ENCODE measurements at regions not wholly inside any gene's neighbourhood (a gene's known extent, or its start where the extent isn't known, plus 50 kb on each side); places are given as distances from the start of the nearest gene placed in this dataset.

- Histone ChIP-seq H3K27me3 (ENCODE audit: control insufficient read depth, insufficient read depth, low read length) (no peaks in the 10 kb centered on the region), H3K36me3 (ENCODE audit: control insufficient read depth, insufficient read depth, low read length) (no peaks in the 10 kb centered on the region), H3K9ac (ENCODE audit: low read length) (no peak overlapping the region), H3K4me3 (ENCODE audit: low read length) (no peak overlapping the region), H3K27ac (ENCODE audit: low read depth, low read length) (no peak overlapping the region), H3K4me1 (ENCODE audit: control insufficient read depth, insufficient read depth, low read length) (no peaks in the 10 kb centered on the region)
Measured at GRCh38 chr17:70773258-70773657, 603.9 kb downstream of the KCNJ2 start.

GRCh38 chr17:70774339-70775117, 605.2 kb downstream of the KCNJ2 start:
- Histone ChIP-seq H3K27me3 (ENCODE audit: control insufficient read depth, insufficient read depth, low read length) (no peaks in the 10 kb centered on the region), H3K4me3 (ENCODE audit: low read length) (no peak overlapping the region), H3K4me1 (ENCODE audit: control insufficient read depth, insufficient read depth, low read length) (no peaks in the 10 kb centered on the region), H3K36me3 (ENCODE audit: control insufficient read depth, insufficient read depth, low read length) (no peaks in the 10 kb centered on the region), H3K9ac (ENCODE audit: low read length) (no peak overlapping the region), H3K27ac (ENCODE audit: low read depth, low read length) (no peak overlapping the region)

DNA sequence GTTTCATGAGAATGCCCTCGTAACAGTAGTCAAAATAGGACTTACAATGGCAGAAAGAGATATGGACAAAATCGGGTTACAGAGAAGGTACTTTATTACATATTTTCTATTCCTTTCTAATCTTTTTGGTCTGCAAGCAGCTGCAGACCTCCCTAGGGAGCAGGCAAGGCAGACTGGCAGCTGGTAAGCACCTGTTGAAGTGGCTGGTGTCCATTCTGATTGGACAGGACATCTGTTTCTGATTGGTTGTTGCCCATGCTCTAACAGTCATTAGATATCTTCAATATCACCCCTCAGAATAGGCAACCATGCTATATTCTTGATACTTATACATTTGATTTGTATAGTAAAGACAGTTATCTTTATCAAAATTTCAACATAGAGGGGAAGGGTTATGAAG, 606.3 kb downstream of the KCNJ2 start:
- Histone ChIP-seq H3K27ac (ENCODE audit: low read depth, low read length) (no peak overlapping the region), H3K4me3 (ENCODE audit: low read length) (no peak overlapping the region), H3K9ac (ENCODE audit: low read length) (no peak overlapping the region), H3K36me3 (ENCODE audit: control insufficient read depth, insufficient read depth, low read length) (no peaks in the 10 kb centered on the region), H3K27me3 (ENCODE audit: control insufficient read depth, insufficient read depth, low read length) (no peaks in the 10 kb centered on the region), H3K4me1 (ENCODE audit: control insufficient read depth, insufficient read depth, low read length) (no peaks in the 10 kb centered on the region)

DNA sequence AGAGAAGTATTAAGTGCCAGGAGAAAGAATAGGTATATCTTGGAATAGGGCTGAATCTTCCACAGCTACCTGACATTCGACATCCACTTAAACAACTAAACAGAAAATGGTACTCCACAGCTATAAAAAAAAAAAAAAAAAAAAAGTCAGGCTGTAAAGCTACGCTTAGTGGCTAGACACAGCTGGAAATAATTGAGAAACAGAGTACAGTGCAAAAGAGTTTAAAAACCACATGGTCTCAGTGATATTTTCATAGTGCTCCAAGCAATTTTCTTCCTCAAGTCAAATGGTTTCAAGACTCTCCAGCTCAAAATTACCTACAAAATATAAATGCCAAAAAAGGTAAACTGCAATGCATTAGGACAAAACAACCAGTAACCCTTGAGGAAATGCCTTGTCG, 607.1 kb downstream of the KCNJ2 start:
- Histone ChIP-seq H3K36me3 (ENCODE audit: control insufficient read depth, insufficient read depth, low read length) (no peaks in the 10 kb centered on the region), H3K27me3 (ENCODE audit: control insufficient read depth, insufficient read depth, low read length) (no peaks in the 10 kb centered on the region), H3K27ac (ENCODE audit: low read depth, low read length) (no peak overlapping the region), H3K9ac (ENCODE audit: low read length) (no peak overlapping the region), H3K4me3 (ENCODE audit: low read length) (no peak overlapping the region), H3K4me1 (ENCODE audit: control insufficient read depth, insufficient read depth, low read length) (no peaks in the 10 kb centered on the region)

- Histone ChIP-seq H3K4me1 (ENCODE audit: control insufficient read depth, insufficient read depth, low read length) (no peaks in the 10 kb centered on the region), H3K27ac (ENCODE audit: low read depth, low read length) (no peak overlapping the region), H3K27me3 (ENCODE audit: control insufficient read depth, insufficient read depth, low read length) (no peaks in the 10 kb centered on the region), H3K4me3 (ENCODE audit: low read length) (no peak overlapping the region), H3K36me3 (ENCODE audit: control insufficient read depth, insufficient read depth, low read length) (no peaks in the 10 kb centered on the region), H3K9ac (ENCODE audit: low read length) (no peak overlapping the region)
Measured at GRCh38 chr17:70780031-70780430, 610.7 kb downstream of the KCNJ2 start.

- Histone ChIP-seq H3K4me1 (ENCODE audit: control insufficient read depth, insufficient read depth, low read length) (no peaks in the 10 kb centered on the region), H3K4me3 (ENCODE audit: low read length) (no peak overlapping the region), H3K27me3 (ENCODE audit: control insufficient read depth, insufficient read depth, low read length) (no peaks in the 10 kb centered on the region), H3K27ac (ENCODE audit: low read depth, low read length) (no peak overlapping the region), H3K9ac (ENCODE audit: low read length) (no peak overlapping the region), H3K36me3 (ENCODE audit: control insufficient read depth, insufficient read depth, low read length) (no peaks in the 10 kb centered on the region)
Measured at GRCh38 chr17:70786081-70786480, 616.7 kb downstream of the KCNJ2 start.

DNA sequence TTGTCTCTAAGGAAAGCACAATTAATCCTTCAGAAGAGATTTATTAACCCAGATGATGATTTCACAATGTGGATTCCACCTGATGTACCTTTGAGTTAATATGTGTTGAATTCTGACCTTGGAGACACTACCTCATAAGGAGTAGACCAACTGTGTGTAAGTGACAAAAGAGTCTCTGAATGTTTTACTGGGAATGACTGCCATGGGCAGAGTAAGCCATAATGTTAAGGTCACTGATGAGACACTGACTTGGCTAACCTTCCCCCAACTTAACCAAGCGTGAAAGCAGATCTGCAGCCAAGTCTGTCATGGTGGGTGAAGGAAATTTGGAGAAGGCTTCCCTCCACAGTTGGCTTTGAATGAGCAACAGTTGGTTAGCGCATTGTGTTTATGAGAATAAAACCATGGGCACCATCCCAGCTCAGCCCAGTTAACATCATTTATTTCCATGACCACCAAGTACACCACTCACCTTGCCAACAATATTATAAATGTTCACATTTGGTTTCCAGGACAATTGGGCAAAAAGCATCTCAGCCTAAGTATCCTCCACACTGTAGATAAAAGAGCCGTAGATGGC, 618.5 kb downstream of the KCNJ2 start:
- Histone ChIP-seq H3K4me3 (ENCODE audit: low read length) (no peak overlapping the region), H3K4me1 (ENCODE audit: control insufficient read depth, insufficient read depth, low read length) (no peaks in the 10 kb centered on the region), H3K27me3 (ENCODE audit: control insufficient read depth, insufficient read depth, low read length) (no peaks in the 10 kb centered on the region), H3K9ac (ENCODE audit: low read length) (no peak overlapping the region), H3K36me3 (ENCODE audit: control insufficient read depth, insufficient read depth, low read length) (no peaks in the 10 kb centered on the region), H3K27ac (ENCODE audit: low read depth, low read length) (no peak overlapping the region)

DNA sequence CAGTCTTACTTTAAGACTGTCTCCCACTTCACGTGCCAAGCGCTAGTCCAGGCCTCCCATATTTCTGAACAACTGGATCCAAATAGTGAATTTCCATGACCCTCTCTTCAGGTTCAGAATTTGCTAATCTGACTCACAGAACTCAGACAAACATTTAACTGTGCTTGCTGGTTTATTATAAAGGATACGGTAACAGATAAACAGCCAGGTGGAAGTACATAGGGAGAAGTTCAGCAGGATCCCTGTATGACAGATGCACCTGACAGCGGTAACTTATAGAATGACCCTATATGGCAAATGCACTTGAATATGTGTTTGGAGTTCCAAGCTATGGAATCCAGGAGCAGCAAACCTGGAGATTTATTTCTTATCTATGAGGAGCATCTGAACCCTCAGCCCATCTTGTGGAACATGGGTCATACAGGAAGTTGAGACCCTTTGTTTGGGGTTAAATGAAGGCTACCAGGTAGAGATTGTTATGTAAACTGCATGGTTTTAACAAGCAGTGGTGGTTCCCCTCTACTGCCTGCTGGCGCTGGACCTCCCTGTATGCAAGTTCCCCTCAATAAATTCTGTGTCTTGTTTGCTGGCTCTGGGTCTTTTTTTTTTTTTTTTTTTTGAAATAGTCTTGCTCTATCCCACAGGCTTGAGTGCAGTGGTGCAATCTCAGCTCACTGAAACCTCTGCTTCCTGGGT, 622.6 kb downstream of the KCNJ2 start:
- Histone ChIP-seq H3K27me3 (ENCODE audit: control insufficient read depth, insufficient read depth, low read length) (no peaks in the 10 kb centered on the region), H3K4me1 (ENCODE audit: control insufficient read depth, insufficient read depth, low read length) (no peaks in the 10 kb centered on the region), H3K27ac (ENCODE audit: low read depth, low read length) (no peak overlapping the region), H3K9ac (ENCODE audit: low read length) (no peak overlapping the region), H3K4me3 (ENCODE audit: low read length) (no peak overlapping the region), H3K36me3 (ENCODE audit: control insufficient read depth, insufficient read depth, low read length) (no peaks in the 10 kb centered on the region)

DNA sequence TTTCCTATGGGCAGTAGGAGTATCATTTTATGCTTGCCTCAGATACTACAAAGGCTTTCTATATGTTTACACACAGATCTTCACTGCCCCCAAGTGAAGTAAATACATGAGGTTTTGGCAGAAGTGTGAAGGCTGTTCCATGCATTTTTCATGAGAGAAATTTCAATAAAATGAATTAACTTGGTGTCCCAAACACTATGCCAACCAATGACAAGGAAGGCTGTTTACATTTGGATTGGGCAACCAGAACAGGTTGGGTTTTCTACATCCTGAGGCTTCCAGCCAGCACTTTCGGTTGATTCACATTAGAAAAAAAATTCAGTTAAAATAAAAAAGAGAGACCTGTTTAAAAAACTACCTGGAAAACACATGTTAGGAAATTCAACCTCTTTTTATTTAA, 625.4 kb downstream of the KCNJ2 start:
- no peak overlapping the region for H3K9ac ChIP-seq (ENCODE audit: low read length)
- no peaks in the 10 kb centered on the region for H3K4me1 ChIP-seq (ENCODE audit: control insufficient read depth, insufficient read depth, low read length)
- H3K36me3 ChIP-seq (ENCODE audit: control insufficient read depth, insufficient read depth, low read length): no peaks in the 10 kb centered on the region
- no peaks in the 10 kb centered on the region for H3K27me3 ChIP-seq (ENCODE audit: control insufficient read depth, insufficient read depth, low read length)
- H3K27ac ChIP-seq (ENCODE audit: low read depth, low read length): no peak overlapping the region
- no peak overlapping the region for H3K4me3 ChIP-seq (ENCODE audit: low read length)

GRCh38 chr17:70795620-70796019, 626.3 kb downstream of the KCNJ2 start:
- H3K4me1 ChIP-seq (ENCODE audit: control insufficient read depth, insufficient read depth, low read length): no peaks in the 10 kb centered on the region
- H3K4me3 ChIP-seq (ENCODE audit: low read length): no peak overlapping the region
- no peak overlapping the region for H3K9ac ChIP-seq (ENCODE audit: low read length)
- no peaks in the 10 kb centered on the region for H3K36me3 ChIP-seq (ENCODE audit: control insufficient read depth, insufficient read depth, low read length)
- no peak overlapping the region for H3K27ac ChIP-seq (ENCODE audit: low read depth, low read length)
- no peaks in the 10 kb centered on the region for H3K27me3 ChIP-seq (ENCODE audit: control insufficient read depth, insufficient read depth, low read length)

- Histone ChIP-seq H3K27ac (ENCODE audit: low read depth, low read length) (no peak overlapping the region), H3K4me1 (ENCODE audit: control insufficient read depth, insufficient read depth, low read length) (no peaks in the 10 kb centered on the region), H3K36me3 (ENCODE audit: control insufficient read depth, insufficient read depth, low read length) (no peaks in the 10 kb centered on the region), H3K4me3 (ENCODE audit: low read length) (no peak overlapping the region), H3K9ac (ENCODE audit: low read length) (no peak overlapping the region), H3K27me3 (ENCODE audit: control insufficient read depth, insufficient read depth, low read length) (no peaks in the 10 kb centered on the region)
Measured at GRCh38 chr17:70796757-70797156, 627.4 kb downstream of the KCNJ2 start.

DNA sequence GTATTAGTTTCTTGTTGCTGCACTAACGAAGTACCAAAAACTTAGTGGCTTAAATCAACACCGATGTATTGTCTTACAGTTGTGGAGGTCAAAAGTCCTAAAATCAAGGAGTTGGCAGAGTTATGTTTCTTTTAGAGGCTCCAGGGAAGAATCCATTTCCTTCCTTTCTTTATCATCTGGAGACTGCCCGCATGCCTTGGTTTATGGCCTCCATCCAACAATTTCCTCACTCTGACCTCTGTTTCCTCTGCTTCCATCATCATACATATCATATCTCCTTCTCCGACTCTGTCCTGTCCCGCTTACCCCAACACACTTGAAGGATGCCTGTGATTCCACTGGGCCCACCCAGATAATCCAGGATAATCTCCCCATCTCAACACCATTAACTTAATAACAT, 627.8 kb downstream of the KCNJ2 start:
- Histone ChIP-seq H3K27me3 (ENCODE audit: control insufficient read depth, insufficient read depth, low read length) (no peaks in the 10 kb centered on the region), H3K27ac (ENCODE audit: low read depth, low read length) (no peak overlapping the region), H3K4me3 (ENCODE audit: low read length) (no peak overlapping the region), H3K9ac (ENCODE audit: low read length) (no peak overlapping the region), H3K36me3 (ENCODE audit: control insufficient read depth, insufficient read depth, low read length) (no peaks in the 10 kb centered on the region), H3K4me1 (ENCODE audit: control insufficient read depth, insufficient read depth, low read length) (no peaks in the 10 kb centered on the region)

GRCh38 chr17:70804161-70804560, 634.8 kb downstream of the KCNJ2 start:
- H3K9ac ChIP-seq (ENCODE audit: low read length): no peak overlapping the region
- no peaks in the 10 kb centered on the region for H3K36me3 ChIP-seq (ENCODE audit: control insufficient read depth, insufficient read depth, low read length)
- H3K27ac ChIP-seq (ENCODE audit: low read depth, low read length): no peak overlapping the region

More at GRCh38 chr17:70804161-70804560, 634.8 kb downstream of the KCNJ2 start:
- Histone ChIP-seq H3K27me3 (ENCODE audit: control insufficient read depth, insufficient read depth, low read length) (no peaks in the 10 kb centered on the region), H3K4me1 (ENCODE audit: control insufficient read depth, insufficient read depth, low read length) (no peaks in the 10 kb centered on the region), H3K4me3 (ENCODE audit: low read length) (no peak overlapping the region)
